Esophagus squamous epithelium (tissue), 5 donors: ENCODE measurements at regions not wholly inside any gene's neighbourhood (a gene's known extent, or its start where the extent isn't known, plus 50 kb on each side); places are given as distances from the start of the nearest gene placed in this dataset.

ENCODE experiments used
- DNase-seq: peaks from one replicate; lab custom pipeline; 2025; lab: John Stamatoyannopoulos, UW
- H3K27ac ChIP-seq, 4 donors: fragments of 200-600 bp; sonication (generic); one replicate each; pipeline ENCODE4 v1.5.1; 2016 to 2019; ENCODE audit warnings: mild to moderate bottlenecking in 1 of 4
- H3K27me3 ChIP-seq, 4 donors: fragments of 200-600 bp; sonication (generic); 1 replicate in 3 of 4; 2 replicates in 1 of 4; pipeline versions ENCODE4 v1.5.1 to v1.6.0; 2017 to 2021; ENCODE audit warnings: antibody characterized with exemption in 1 of 4
- H3K36me3 ChIP-seq, 3 donors: fragments of 200-600 bp; sonication (generic); one replicate each; pipeline ENCODE4 v1.5.1; 2016 to 2019
- H3K4me1 ChIP-seq, 3 donors: fragments of 200-600 bp; sonication (generic); one replicate each; pipeline ENCODE4 v1.5.1; 2017 to 2019
- H3K4me3 ChIP-seq, 4 donors: fragments of 200-600 bp; sonication (generic); 1 replicate in 3 of 4; 2 replicates in 1 of 4; pipeline ENCODE4 v1.5.1; 2016 to 2019; ENCODE audit warnings: mild to moderate bottlenecking in 2 of 4, moderate library complexity in 1 of 4
- H3K9me3 ChIP-seq, 3 donors: fragments of 200-600 bp; sonication (generic); one replicate each; pipeline ENCODE4 v1.5.1; 2016 to 2019
- CTCF ChIP-seq, 6 experiments: fragments of 450-650 bp in 4 of 6; fragments of 200-600 bp in 2 of 6; sonication (generic) in 2 of 6; IDR thresholded peaks; one replicate each; pipeline ENCODE4 v1.5.1; 2016 to 2019; ENCODE audit warnings: antibody characterized with exemption in 6 of 6, mild to moderate bottlenecking in 4 of 6, moderate library complexity in 4 of 6
- POLR2A ChIP-seq, 4 donors: fragments of 450-650 bp; IDR thresholded peaks; one replicate each; pipeline ENCODE4 v1.6.1; 2017; ENCODE audit warnings: antibody characterized with exemption in 4 of 4, mild to moderate bottlenecking in 4 of 4, moderate library complexity in 3 of 4
- WGBS, 2 donors: methylation state at CpG; one replicate each; pipeline ENCODE4 v1.1.5; 2018; 5-methylcytosine and 5-hydroxymethylcytosine counted together
- intact Hi-C: fragments of 100-400 bp; cut with DNase I; formaldehyde crosslinking; loops from one replicate; pipeline ENCODE4 v1.15.0; 2022
- donor health status: DM: yes; HTN: yes; CAD: no.

GRCh38 chr5:155987265-155987810 lies 339.6 kb upstream of the SGCD start:
- H3K4me1 ChIP-seq, result no peaks in the 10 kb centered on the region
- WGBS, 2 donors, result 57 to 70% methylated on average over 5 of the region's 5 CpGs
- DNase-seq, result no peak
- intact Hi-C loops, result no loop called here
- H3K27ac ChIP-seq, result no peak overlapping the region
- no peaks in the 10 kb centered on the region for H3K9me3 ChIP-seq
- no peak for TF ChIP-seq CTCF (IDR thresholded peaks at IDR 0.05)
- no peak for TF ChIP-seq POLR2A (IDR thresholded peaks at IDR 0.05)
- H3K27me3 ChIP-seq, result no peaks in the 10 kb centered on the region
- H3K36me3 ChIP-seq, result no peaks in the 10 kb centered on the region
- H3K4me3 ChIP-seq, result no peak overlapping the region

- Histone ChIP-seq H3K4me1 (no peaks in the 10 kb centered on the region), H3K9me3 (no peaks in the 10 kb centered on the region), H3K27me3 (no peaks in the 10 kb centered on the region), H3K36me3 (no peaks in the 10 kb centered on the region), H3K4me3 (no peak overlapping the region), H3K27ac (no peak overlapping the region)
- 55 to 59% methylated on average over 1 of the region's 1 CpG for WGBS, 2 donors
- intact Hi-C loops, result no loop called here
- DNase-seq, result no peak
- TF ChIP-seq CTCF (IDR thresholded peaks at IDR 0.05), result no peak
- no peak for TF ChIP-seq POLR2A (IDR thresholded peaks at IDR 0.05)
Measured at GRCh38 chr5:155989879-155990278, 337.1 kb upstream of the SGCD start.

GRCh38 chr5:155996123-155996522 lies 330.8 kb upstream of the SGCD start:
- Histone ChIP-seq H3K36me3 (no peaks in the 10 kb centered on the region), H3K9me3 (no peaks in the 10 kb centered on the region), H3K4me1 (no peaks in the 10 kb centered on the region), H3K4me3 (no peak overlapping the region), H3K27me3 (no peaks in the 10 kb centered on the region), H3K27ac (no peak overlapping the region)
- 54 to 93% methylated on average over 2 to 5 of the region's 5 CpGs for WGBS, 2 donors
- TF ChIP-seq POLR2A (IDR thresholded peaks at IDR 0.05), result no peak
- TF ChIP-seq CTCF (IDR thresholded peaks at IDR 0.05), result no peak
- no peak for DNase-seq
- intact Hi-C loops, result no loop called here

GRCh38 chr5:155998257-155998656 lies 328.7 kb upstream of the SGCD start:
- Histone ChIP-seq H3K9me3 (no peaks in the 10 kb centered on the region), H3K4me3 (no peak overlapping the region), H3K36me3 (no peaks in the 10 kb centered on the region), H3K27ac (no peak overlapping the region), H3K27me3 (no peaks in the 10 kb centered on the region), H3K4me1 (no peaks in the 10 kb centered on the region)
- intact Hi-C loops, result no loop called here
- no peak for DNase-seq
- no peak for TF ChIP-seq POLR2A (IDR thresholded peaks at IDR 0.05)
- TF ChIP-seq CTCF (IDR thresholded peaks at IDR 0.05), result no peak
- WGBS, 2 donors, result 71 to 81% methylated on average over 2 of the region's 2 CpGs

GRCh38 chr5:156000115-156000514 lies 326.8 kb upstream of the SGCD start:
- no peaks in the 10 kb centered on the region for H3K27me3 ChIP-seq
- intact Hi-C loops, result no loop called here
- no peaks in the 10 kb centered on the region for H3K4me1 ChIP-seq
- TF ChIP-seq CTCF (IDR thresholded peaks at IDR 0.05), result no peak
- no peak for TF ChIP-seq POLR2A (IDR thresholded peaks at IDR 0.05)
- H3K27ac ChIP-seq, result no peak overlapping the region
- 67 to 80% methylated on average over 1 of the region's 1 CpG for WGBS, 2 donors
- no peak overlapping the region for H3K4me3 ChIP-seq
- no peaks in the 10 kb centered on the region for H3K9me3 ChIP-seq
- H3K36me3 ChIP-seq, result no peaks in the 10 kb centered on the region
- no peak for DNase-seq
